Coronary artery (tissue), 2 donors: ENCODE measurements at regions not wholly inside any gene's neighbourhood (a gene's known extent, or its start where the extent isn't known, plus 50 kb on each side); places are given as distances from the start of the nearest gene placed in this dataset.

ENCODE experiments used
- DNase-seq: peaks from one replicate; pipeline ENCODE4 v3.0.0-alpha.2; 2017; ENCODE audit warnings: low spot score
- H3K27ac ChIP-seq, 2 donors: fragments of 200-600 bp; sonication (generic); one replicate each; pipeline ENCODE4 v1.5.1; 2016 to 2019
- H3K4me3 ChIP-seq: fragments of 200-600 bp; sonication (generic); 2 replicates; pipeline ENCODE4 v1.5.1; 2016; ENCODE audit warnings: mild to moderate bottlenecking, moderate library complexity
- TF ChIP-seq, protein P1 (sequence below): fragments of 200-600 bp; sonication (generic); IDR thresholded peaks from one replicate; pipeline ENCODE4 v1.5.1; 2019; ENCODE audit warnings: antibody characterized with exemption

DNA sequence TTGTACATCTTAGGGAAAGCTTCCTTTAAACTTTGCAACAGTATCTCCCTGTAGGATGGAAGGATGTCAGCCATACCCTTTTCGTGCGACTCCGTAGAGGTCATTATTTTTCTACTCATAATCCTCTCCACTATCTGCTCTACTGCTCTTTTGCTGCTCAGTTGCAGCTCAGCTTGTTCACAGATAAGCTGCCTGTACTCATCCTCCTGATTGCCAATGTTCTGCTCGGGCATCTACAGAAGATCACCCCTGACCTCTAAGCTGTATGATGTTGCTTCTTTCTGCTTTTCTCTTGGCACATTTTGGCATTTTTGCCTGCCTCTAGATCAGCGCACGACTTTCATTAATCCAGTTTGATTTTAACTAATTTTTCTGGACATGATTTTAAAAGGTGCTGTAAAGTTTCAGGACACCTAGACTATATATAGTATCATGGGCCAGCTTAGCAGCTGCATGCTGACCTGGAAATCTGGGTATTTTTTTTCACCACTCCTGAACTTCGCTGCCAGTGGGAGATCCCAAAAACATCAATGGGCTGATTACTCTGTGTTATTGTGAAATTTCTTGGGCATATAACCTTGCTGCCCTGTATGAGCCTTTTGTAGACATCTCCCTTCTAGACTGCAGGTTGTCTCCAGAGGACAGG is 131.2 kb upstream of the ZNF608 start:
- H3K27ac ChIP-seq = no peak overlapping the region
- H3K4me3 ChIP-seq = no peak overlapping the region
- TF ChIP-seq, protein P1, sequence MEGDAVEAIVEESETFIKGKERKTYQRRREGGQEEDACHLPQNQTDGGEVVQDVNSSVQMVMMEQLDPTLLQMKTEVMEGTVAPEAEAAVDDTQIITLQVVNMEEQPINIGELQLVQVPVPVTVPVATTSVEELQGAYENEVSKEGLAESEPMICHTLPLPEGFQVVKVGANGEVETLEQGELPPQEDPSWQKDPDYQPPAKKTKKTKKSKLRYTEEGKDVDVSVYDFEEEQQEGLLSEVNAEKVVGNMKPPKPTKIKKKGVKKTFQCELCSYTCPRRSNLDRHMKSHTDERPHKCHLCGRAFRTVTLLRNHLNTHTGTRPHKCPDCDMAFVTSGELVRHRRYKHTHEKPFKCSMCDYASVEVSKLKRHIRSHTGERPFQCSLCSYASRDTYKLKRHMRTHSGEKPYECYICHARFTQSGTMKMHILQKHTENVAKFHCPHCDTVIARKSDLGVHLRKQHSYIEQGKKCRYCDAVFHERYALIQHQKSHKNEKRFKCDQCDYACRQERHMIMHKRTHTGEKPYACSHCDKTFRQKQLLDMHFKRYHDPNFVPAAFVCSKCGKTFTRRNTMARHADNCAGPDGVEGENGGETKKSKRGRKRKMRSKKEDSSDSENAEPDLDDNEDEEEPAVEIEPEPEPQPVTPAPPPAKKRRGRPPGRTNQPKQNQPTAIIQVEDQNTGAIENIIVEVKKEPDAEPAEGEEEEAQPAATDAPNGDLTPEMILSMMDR = no peak
- no peak for DNase-seq

DNA sequence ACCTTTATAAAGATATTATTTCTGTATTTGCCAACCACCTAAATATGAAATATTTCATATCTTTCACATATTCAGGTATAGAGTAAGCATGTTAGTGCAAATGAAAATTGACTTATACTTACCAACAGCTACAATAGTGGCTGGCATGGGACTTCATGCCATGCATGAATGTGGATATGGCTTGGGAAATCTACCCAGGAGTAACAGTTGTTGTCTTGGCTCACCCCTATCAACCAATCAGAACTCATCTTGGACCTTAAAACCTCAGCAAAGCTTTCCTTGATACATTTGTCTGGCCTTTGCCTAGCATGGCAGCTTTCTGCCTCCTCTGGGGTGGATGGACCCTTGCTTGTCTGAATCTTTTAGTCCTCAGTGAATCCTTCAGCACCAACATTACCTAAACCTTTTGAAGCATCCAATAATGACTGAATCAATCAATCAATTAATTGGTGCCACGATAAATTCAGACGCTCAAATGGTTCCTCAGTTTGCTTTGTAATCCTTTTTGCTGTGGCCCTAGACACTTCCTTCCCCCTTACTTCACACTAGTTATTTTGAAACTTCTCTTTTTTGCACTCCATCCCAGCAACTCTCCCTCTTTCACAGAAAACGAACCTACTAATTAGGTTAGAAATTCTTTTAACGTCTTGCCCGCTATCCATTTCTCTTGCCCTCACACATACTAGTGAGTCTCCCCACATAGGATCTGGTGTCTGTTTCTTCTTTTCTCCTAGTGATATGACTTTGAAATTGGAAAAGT is 132.3 kb upstream of the ZNF608 start:
- TF ChIP-seq, protein P1 = no peak
- no peak overlapping the region for H3K27ac ChIP-seq
- DNase-seq = no peak
- no peak overlapping the region for H3K4me3 ChIP-seq

DNA sequence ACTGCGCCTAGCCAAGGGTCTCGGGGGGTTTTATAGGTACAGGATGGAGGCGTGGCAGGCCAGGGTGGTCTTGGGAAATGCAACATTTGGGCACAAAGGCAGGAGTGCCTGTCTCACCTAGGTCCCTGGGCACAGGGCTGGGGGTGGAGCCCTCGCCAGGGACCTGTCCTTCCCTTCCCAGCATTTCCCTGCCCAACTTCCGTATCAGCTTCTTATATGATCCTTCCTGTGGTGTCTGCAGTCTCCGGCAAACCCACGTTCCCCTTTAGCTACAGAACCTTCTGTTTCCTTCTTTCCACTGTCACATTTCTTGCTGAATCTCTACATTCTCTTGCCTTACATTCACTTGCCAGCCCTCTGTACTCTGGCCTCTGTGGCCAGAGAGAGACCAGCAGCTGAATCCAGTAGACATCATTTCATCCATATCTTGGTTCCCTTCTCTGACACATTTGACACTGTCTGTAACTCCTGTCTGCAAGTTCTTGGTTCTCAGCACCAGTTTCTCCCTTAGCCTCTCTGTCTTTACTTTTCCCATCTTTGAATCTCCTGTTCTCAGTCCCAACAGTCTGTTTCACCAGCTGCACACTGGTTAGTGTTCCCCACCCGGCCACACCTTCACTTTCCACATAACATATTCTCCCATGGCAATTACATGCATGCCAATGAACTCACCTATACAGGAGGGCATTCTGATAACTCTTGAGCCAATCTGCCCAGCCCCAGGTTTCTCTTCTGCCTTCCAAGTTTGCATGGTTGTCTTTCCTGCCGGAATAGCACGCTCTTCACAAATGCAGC is 134.7 kb upstream of the ZNF608 start:
- H3K4me3 ChIP-seq = no peak overlapping the region
- no peak for DNase-seq
- TF ChIP-seq, protein P1 = no peak
- no peak overlapping the region for H3K27ac ChIP-seq

DNA sequence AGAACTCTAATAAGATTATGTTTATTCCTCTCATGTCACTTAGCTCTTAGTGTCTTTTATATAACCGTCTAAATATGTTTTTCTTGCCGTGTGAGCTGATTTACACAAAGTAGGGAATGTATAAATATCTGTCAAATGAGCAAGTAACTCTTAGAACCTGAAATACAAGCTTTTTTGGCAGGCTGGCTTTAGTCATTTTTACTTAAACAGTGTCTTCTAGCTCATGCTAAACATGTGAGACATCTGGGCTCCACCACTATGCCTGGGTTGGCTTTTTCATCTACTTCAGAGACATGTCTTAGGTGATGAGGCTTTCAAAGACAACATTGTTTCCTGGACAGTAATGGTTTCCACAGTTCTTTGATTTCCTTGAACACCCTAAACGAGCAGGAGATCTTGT is 137.2 kb upstream of the ZNF608 start:
- no peak overlapping the region for H3K27ac ChIP-seq
- TF ChIP-seq, protein P1 = no peak
- H3K4me3 ChIP-seq = no peak overlapping the region
- no peak for DNase-seq

DNA sequence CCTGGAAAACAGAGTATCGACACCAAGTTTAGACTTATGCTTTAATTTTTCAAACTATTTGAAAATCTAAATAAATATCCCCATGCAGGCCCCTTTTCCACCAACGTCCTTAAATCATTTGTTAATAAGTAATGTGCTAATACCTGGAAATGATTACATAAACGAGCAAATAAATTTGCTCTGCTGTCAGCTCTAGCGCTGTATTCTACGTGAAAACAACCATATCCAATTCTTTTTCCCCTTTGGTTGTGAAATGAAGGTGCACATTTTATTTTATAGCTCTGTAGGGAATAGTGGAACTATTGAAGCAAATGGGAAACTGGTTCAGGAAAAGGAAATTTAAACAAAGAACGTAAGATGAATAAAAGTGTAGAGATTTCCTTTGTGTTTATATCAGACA is 137.7 kb upstream of the ZNF608 start:
- DNase-seq = no peak
- Histone ChIP-seq H3K4me3 (no peak overlapping the region), H3K27ac (no peak overlapping the region)
- TF ChIP-seq, protein P1 = no peak

DNA sequence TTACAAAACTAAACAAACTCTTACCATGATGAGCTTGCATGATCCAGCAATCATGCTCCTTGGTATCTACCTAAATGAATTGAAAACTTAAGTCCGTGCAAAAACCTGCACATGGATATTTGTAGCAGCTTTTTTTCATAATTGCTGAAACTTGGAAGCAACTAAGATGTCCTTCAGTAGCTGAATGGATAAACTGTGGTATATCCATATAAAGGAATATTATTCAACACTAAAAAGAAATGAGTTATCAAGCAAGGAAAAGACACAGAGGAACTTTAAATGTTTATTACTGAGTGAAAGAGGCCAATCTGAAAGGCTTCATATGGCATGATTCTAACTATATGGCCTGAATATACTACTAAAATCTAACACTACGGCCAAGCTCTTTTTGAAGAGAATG is 139.1 kb upstream of the ZNF608 start:
- Histone ChIP-seq H3K27ac (no peak overlapping the region), H3K4me3 (no peak overlapping the region)
- DNase-seq = no peak
- TF ChIP-seq, protein P1 = no peak
